Midbrain (tissue), 1 donor: ENCODE measurements at regions not wholly inside any gene's neighbourhood (a gene's known extent, or its start where the extent isn't known, plus 50 kb on each side); places are given as distances from the start of the nearest gene placed in this dataset.

ENCODE experiments used
- DNase-seq: peaks from one replicate; lab custom pipeline; 2025; lab: John Stamatoyannopoulos, UW

GRCh38 chr20:52731093-52731492 is 241.1 kb upstream of the TSHZ2 start:
- no peak for DNase-seq

- no peak for DNase-seq
These were observed 244.3 kb upstream of the TSHZ2 start for GRCh38 chr20:52727740-52728456.

- DNase-seq = no peak
These were observed 247.6 kb upstream of the TSHZ2 start for GRCh38 chr20:52724541-52724940.

GRCh38 chr20:52722926-52723688 is 249.1 kb upstream of the TSHZ2 start:
- no peak for DNase-seq

GRCh38 chr20:52708137-52708536 is 264.0 kb upstream of the TSHZ2 start:
- no peak for DNase-seq

GRCh38 chr20:52704553-52704952 is 267.6 kb upstream of the TSHZ2 start:
- DNase-seq = no peak

- DNase-seq = no peak
These were observed 283.8 kb upstream of the TSHZ2 start for GRCh38 chr20:52688345-52688744.

GRCh38 chr20:52684905-52685304 is 287.3 kb upstream of the TSHZ2 start:
- no peak for DNase-seq

GRCh38 chr20:52684176-52684575 is 288.0 kb upstream of the TSHZ2 start:
- DNase-seq = no peak

- DNase-seq = no peak
These were observed 288.4 kb upstream of the TSHZ2 start for GRCh38 chr20:52683761-52684160.

- DNase-seq = no peak
These were observed 289.9 kb upstream of the TSHZ2 start for GRCh38 chr20:52682237-52682636.

GRCh38 chr20:52681288-52681687 is 290.9 kb upstream of the TSHZ2 start:
- no peak for DNase-seq

- no peak for DNase-seq
These were observed 294.9 kb upstream of the TSHZ2 start for GRCh38 chr20:52677216-52677615.

GRCh38 chr20:52676283-52676995 is 295.7 kb upstream of the TSHZ2 start:
- DNase-seq = no peak

- DNase-seq = no peak
These were observed 296.8 kb upstream of the TSHZ2 start for GRCh38 chr20:52675375-52675774.

GRCh38 chr20:52668626-52669025 is 303.5 kb upstream of the TSHZ2 start:
- no peak for DNase-seq

- no peak for DNase-seq
These were observed 304.8 kb upstream of the TSHZ2 start for GRCh38 chr20:52667358-52667757.

- no peak for DNase-seq
These were observed 306.7 kb upstream of the TSHZ2 start for GRCh38 chr20:52665441-52665840.

GRCh38 chr20:52655395-52655794 is 316.8 kb upstream of the TSHZ2 start:
- DNase-seq = no peak

GRCh38 chr20:52654567-52654966 is 317.6 kb upstream of the TSHZ2 start:
- DNase-seq = no peak

GRCh38 chr20:52652271-52652670 is 319.9 kb upstream of the TSHZ2 start:
- no peak for DNase-seq

- no peak for DNase-seq
These were observed 322.4 kb upstream of the TSHZ2 start for GRCh38 chr20:52649727-52650126.

- DNase-seq = no peak
These were observed 326.3 kb upstream of the TSHZ2 start for GRCh38 chr20:52645822-52646221.
